ENCODE measurements at regions not wholly inside any gene's neighbourhood (a gene's known extent, or its start where the extent isn't known, plus 50 kb on each side); places are given as distances from the start of the nearest gene placed in this dataset.

GRCh38 chr10:83824099-83824498, 315.2 kb upstream of the GHITM start:
- in situ Hi-C loops (cut with HindIII; ENCODE audit: low sequenced_read_pairs) = no loop called here

GRCh38 chr10:83834096-83834495, 305.2 kb upstream of the GHITM start:
- in situ Hi-C loops (cut with HindIII; ENCODE audit: low sequenced_read_pairs) = no loop called here

GRCh38 chr10:83835945-83836745, 303.2 kb upstream of the GHITM start:
- in situ Hi-C loops (cut with HindIII; ENCODE audit: low sequenced_read_pairs) = no loop called here

- in situ Hi-C loops (cut with HindIII; ENCODE audit: low sequenced_read_pairs) = no loop called here
Measured at GRCh38 chr10:83848677-83849076, 290.6 kb upstream of the GHITM start.

- in situ Hi-C loops (cut with HindIII; ENCODE audit: low sequenced_read_pairs) = no loop called here
Measured at GRCh38 chr10:83849150-83849549, 290.2 kb upstream of the GHITM start.

GRCh38 chr10:83852146-83852545, 287.2 kb upstream of the GHITM start:
- in situ Hi-C loops (cut with HindIII; ENCODE audit: low sequenced_read_pairs) = no loop called here

GRCh38 chr10:83862723-83863122, 276.6 kb upstream of the GHITM start:
- in situ Hi-C loops (cut with HindIII; ENCODE audit: low sequenced_read_pairs) = no loop called here

- in situ Hi-C loops (cut with HindIII; ENCODE audit: low sequenced_read_pairs) = no loop called here
Measured at GRCh38 chr10:83863283-83863966, 275.9 kb upstream of the GHITM start.

GRCh38 chr10:83869898-83870297, 269.4 kb upstream of the GHITM start:
- in situ Hi-C loops (cut with HindIII; ENCODE audit: low sequenced_read_pairs) = no loop called here

GRCh38 chr10:83871187-83872081, 267.9 kb upstream of the GHITM start:
- in situ Hi-C loops (cut with HindIII; ENCODE audit: low sequenced_read_pairs) = no loop called here

- in situ Hi-C loops (cut with HindIII; ENCODE audit: low sequenced_read_pairs) = no loop called here
Measured at GRCh38 chr10:83880252-83880791, 259.0 kb upstream of the GHITM start.

- in situ Hi-C loops (cut with HindIII; ENCODE audit: low sequenced_read_pairs) = no loop called here
Measured at GRCh38 chr10:83881661-83882060, 257.6 kb upstream of the GHITM start.

GRCh38 chr10:83886871-83887270, 252.4 kb upstream of the GHITM start:
- in situ Hi-C loops (cut with HindIII; ENCODE audit: low sequenced_read_pairs) = no loop called here

- in situ Hi-C loops (cut with HindIII; ENCODE audit: low sequenced_read_pairs) = no loop called here
Measured at GRCh38 chr10:83892737-83893136, 246.6 kb upstream of the GHITM start.

- in situ Hi-C loops (cut with HindIII; ENCODE audit: low sequenced_read_pairs) = no loop called here
Measured at GRCh38 chr10:83896219-83896618, 243.1 kb upstream of the GHITM start.

- in situ Hi-C loops (cut with HindIII; ENCODE audit: low sequenced_read_pairs) = no loop called here
Measured at GRCh38 chr10:83897626-83898025, 241.7 kb upstream of the GHITM start.

- in situ Hi-C loops (cut with HindIII; ENCODE audit: low sequenced_read_pairs) = no loop called here
Measured at GRCh38 chr10:83908506-83908905, 230.8 kb upstream of the GHITM start.

GRCh38 chr10:83909001-83909400, 230.3 kb upstream of the GHITM start:
- in situ Hi-C loops (cut with HindIII; ENCODE audit: low sequenced_read_pairs) = no loop called here

GRCh38 chr10:83915801-83916200, 223.5 kb upstream of the GHITM start:
- in situ Hi-C loops (cut with HindIII; ENCODE audit: low sequenced_read_pairs) = no loop called here

GRCh38 chr10:83917537-83918506, 221.5 kb upstream of the GHITM start:
- in situ Hi-C loops (cut with HindIII; ENCODE audit: low sequenced_read_pairs) = no loop called here
